Activated T-helper 9 cell treated with anti-CD3 and anti-CD28 coated beads, Interleukin-2, amount 50 U/mL, for 16 hours (primary cell): ENCODE measurements at regions not wholly inside any gene's neighbourhood (a gene's known extent, or its start where the extent isn't known, plus 50 kb on each side); places are given as distances from the start of the nearest gene placed in this dataset.
"Not testable (repeated sequence)": the region's sequence is repeated elsewhere in the genome, so short reads cannot be mapped to it uniquely, and the experiment has no call there.

ENCODE experiments used
- DNase-seq: peaks from one replicate; pipeline ENCODE4 v3.0.0-alpha.2; 2020; ENCODE audit warnings: low read depth

DNA sequence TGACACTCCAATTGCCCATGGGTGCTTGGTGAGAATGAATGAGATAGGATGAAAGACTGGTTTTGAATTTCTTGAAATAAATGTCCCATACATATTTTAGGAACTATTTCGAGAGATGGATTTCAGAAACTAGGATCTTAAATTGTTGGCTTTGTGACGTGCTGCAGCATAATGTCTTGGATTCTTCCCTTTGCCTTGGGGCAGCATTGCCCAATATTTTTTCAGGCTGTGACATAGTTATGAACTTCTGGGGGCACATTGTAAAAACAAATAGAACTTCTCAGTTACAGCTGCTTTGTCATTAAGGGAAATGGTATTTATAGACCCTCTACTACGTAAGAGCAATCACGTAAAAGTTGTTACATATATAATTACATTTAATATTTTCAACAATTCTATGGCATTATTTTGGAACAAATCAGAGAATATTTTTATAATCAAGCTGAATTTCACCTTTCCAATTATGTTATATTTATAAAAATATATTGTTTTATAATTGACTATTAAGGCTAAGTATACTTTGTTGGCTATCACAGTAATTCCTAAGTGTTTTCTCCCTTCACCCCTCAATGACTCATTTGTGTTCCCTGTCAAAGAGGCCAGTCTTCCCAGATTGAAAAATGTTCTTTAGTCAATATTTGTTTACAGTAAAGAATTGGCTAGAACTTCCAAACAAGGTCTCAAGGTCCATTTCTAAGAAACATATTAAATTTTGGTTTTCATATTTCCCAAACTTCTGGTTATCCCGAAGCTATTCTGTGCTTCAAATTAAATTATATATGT, 1388.3 kb upstream of the ACO1 start:
- no peak for DNase-seq

- no peak for DNase-seq
Measured at GRCh38 chr9:30996761-30997160, 1387.7 kb upstream of the ACO1 start.

DNA sequence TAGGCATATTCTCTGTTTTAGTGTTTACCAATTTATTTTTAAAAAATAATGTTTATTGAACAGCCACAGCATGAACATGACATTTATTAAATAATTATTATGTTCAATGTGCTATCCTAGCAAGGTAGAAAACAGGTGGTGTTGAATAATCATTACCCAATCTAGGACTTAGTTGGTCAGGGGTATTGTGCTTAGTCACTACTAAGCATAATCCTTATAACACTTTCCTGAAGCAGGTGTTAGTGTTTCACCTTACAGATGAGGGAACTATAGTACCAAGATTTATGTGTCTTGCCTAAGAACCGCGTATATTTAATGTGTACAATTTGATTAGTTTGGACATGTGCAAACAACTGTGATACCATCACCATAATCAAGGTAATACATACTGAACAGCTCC, 1387.2 kb upstream of the ACO1 start:
- DNase-seq = no peak

DNA sequence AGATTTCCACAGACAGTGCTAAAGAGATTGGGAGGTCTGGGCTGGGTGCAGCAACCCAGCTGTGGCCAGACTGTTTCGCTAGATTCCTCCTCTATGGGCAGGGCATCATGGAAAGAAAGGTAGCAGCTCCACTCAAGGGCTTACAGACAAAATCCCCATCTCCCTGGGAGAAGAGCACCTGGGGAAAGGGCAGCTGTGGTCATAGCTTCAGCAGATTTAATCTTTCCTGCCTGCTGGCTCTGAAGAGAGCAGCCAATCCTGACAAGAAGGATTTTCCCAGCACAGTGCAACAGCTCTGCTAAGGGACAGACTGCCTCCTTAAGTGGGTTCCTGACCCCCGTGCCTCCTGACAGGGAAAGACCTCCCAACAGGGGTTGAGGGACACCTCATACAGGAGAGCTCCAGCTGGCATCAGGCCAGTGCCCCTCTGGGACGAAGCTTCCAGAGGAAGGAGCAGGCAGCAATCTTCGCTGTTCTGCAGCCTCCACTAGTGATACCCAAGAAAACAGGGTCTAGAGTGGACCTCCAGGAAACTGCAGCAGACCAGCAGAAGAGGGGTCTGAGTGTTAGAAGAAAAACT, 1379.3 kb upstream of the ACO1 start:
- no peak for DNase-seq

DNA sequence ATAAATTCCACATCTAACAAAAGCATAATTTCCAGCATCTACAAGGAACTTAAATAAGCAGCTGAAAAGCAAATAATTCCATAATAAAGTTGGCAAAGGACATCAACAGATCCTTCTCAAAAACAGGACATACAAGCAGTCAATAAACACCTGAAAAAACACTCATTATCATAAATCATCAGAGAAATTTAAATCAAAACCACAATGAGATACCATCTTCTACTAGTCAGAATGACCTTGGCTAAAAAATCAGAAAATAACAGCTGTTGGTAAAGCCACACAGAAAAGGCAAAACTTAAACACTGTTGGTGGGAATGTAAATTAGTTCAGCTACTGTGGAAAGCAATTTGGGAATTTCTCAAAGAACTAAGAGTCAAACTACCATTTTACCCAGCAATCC, 1371.1 kb upstream of the ACO1 start:
- no peak for DNase-seq

DNA sequence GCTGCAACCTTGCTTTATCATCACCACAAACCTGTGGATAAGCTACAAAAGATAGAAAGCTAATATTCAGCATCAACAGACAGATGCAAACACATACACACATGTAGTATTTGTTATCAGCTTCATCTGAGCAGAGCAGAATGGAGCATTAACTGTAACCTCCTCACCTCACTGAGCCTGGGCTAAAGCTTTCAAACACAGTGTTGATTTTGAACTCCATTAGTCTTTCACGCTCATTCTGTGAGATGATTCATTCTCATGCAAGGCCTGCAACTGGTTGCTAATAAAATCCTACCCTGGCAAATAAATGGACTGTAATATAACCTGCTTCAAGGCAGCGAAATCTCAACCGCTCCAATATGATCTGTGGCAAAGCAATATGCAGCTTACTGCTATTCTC, 1360.6 kb upstream of the ACO1 start:
- DNase-seq = no peak

DNA sequence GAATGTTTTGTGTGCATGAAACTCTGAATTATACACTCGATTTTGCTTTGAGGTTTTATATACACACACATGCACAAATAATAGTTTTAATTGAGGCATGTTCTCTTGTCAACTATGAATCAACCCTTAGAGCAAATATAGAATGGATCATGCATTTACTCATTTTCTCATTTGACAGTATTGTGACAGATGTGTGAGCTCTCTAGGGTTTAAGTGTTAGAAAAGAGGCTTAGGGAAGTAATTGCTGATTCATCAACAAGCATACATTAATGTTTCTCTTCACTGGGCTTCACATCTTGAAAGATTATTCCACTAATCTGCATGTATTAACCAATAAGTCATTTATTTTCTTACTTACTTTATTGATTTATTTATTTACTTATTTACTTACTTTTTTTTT, 1356.8 kb upstream of the ACO1 start:
- no peak for DNase-seq

- no peak for DNase-seq
Measured at GRCh38 chr9:31028137-31028536, 1356.3 kb upstream of the ACO1 start.

DNA sequence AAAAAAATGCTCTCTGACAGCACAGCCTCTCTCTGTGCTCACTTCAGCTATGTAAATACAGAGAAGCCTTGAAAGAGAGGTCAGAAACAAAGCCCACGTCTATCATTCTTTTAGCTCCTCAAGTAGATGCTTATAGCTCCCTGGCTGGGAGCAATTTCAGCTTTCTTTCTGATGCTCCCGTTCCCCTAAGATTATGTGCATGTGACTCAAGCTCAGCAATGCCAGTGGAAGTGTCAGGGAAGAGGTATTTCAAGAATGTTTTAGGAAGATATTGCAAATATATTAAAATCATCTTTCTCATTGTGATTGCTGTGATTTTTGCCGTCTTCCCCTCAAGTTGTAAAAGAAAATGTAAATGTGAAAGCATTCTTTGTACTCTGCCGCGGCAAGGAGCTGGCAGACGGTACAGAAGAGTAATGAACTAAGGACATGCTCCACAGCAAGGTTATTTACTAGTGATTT, 1353.7 kb upstream of the ACO1 start:
- no peak for DNase-seq

GRCh38 chr9:31032206-31032605, 1352.2 kb upstream of the ACO1 start:
- no peak for DNase-seq

DNA sequence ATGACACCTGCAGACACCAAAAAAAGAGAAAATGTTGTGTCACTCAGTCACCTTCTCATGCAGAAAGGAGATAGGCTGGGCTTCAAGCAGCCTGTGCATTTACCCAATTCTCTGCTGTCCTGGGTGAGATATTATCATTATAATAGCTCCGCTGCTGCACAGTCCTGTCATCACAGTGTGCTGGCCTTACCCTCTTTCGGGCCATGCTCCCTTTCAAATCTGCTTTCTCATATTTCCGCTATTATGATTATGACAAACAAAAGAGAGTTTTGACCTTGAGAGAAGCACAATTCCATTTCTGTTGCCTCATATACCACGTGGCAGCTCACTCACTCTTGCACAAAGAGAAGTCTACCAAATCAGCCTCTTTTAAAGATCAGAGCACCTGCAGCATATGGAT, 1350.1 kb upstream of the ACO1 start:
- DNase-seq = no peak

DNA sequence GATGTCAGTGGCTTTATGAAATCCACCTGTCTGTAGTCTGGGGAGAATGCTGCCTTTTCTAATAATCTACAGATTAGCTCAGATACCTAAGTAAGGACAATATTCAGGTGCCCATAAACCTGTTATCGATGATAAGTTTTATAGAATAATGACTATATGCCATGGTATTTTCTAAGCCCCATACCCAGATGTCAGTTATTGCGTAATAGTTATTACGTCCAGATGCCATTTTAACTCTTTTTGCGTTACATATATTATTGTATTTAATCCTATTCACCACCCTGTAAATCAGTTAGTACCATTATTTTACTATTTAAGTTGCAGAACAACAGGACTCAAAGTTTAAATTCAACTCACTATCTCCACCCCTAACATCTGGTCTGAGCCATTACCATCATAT, 1343.9 kb upstream of the ACO1 start:
- DNase-seq = no peak

- no peak for DNase-seq
Measured at GRCh38 chr9:31045810-31046209, 1338.6 kb upstream of the ACO1 start.

DNA sequence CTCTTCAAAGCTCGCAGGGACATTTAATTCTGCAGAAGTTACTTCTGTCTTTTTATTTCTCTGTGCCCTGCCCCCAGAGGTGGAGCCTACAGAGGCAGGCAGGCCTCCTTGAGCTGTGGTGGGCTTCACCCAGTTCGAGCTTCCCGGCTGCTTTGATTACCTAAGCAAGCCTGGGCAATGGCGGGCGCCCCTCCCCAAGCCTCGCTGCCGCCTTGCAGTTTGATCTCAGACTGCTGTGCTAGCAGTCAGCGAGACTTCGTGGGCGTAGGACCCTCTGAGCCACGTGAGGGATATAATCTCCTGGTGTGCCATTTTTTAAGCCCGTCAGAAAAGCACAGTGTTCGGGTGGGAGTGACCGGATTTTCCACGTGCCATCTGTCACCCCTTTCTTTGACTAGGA, 1322.9 kb upstream of the ACO1 start:
- not testable (repeated sequence) for DNase-seq

GRCh38 chr9:31065691-31066090, 1318.8 kb upstream of the ACO1 start:
- DNase-seq = no peak

DNA sequence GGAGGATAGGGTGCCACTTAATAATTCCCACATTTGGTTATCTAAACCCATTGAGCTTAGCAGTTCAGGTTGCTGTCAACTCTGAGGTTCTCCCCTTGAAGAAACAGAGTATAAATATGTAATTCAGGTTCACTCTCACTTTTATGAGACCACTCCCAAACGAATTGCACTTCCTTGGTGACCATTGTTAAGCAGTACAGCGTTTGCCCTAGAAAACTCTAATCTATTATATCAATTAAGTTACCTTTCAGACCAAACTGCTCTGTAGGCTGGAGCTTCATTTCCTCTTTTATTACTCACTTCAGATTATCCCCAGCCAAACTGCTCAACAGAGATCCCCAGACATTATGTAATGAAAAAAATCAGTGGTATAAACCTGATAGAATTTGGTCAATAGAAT, 1317.0 kb upstream of the ACO1 start:
- DNase-seq = no peak

DNA sequence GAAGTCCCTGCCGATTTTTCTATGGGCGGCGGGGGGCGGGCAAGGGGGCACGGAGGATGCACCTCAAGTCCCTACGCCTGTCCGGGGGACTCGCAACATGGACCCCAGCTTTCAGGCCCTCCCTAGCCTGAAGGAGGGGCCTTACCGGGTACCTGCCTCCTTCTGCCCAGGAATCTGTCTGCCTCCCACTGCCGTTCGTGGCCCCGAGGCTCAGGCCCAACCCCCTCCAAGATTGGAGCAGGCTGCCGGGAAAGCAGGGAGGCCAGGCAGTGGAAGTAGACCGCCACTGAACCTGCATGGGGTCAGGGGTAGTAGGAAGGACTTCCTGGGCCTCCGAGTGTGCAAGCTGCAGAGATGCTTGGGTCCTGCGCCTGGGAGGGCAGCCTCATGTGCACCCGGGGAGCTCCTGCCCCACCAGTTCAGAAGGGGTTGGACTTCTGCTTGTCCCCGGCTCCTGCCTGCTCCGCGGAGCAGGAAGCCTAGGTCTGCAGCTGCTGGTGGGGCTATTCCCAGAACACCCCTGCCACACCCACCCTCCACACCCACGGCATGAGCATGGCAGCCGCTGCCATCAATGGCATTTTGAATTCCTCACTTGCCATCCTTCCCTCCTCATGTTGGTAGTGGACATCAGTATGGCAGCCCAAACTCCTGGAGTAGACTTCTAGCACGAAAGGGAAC, 1312.7 kb upstream of the ACO1 start:
- DNase-seq = no peak

DNA sequence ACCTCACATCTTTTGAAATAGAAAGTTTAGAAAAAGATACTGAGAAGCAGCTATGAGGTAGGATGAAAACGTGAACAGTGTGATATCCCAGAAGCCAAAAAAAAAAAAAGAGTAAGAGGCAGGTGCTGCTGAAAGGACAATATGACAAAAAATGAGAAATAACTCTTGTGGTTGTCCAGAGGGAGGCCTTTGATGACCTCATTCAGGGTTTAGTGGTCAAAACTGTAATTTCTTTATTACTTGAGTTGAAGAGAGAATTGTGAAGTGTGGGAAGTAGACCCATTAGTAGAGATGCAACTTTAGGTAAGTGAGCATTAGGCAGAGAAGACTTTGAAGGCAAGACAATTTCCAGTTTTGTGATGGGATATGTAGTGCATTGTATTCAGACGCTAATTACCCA, 1306.3 kb upstream of the ACO1 start:
- no peak for DNase-seq

- no peak for DNase-seq
Measured at GRCh38 chr9:31084350-31084749, 1300.1 kb upstream of the ACO1 start.

DNA sequence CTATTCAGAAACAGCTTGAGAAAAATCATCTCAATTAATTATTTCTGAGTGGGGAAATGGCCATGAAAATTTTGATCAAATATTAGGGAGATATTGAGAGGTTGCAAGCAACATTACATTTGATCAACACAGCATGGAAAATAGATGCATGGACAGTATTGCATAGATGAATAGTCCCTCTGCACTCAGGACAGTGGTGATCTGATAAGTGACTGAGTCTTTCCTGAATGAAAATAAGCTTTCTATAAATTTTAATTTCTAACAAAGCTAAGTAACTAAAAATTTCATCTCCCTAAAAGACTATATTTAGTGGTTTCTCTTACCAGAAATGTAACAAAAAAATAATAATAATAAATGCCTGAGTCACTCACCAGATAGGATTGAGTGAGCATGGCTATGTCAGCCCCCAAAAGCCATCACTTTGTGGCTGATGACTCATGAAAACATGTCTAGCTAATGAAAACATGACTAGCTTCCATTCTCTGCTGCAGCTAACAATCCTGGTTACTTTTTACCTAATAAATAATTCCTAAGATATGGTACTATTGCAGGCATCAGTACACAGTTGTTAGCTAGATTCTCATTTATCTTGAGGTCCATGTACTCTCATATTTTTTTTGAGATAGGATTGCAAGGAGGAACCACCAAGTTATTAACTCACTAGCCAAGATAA, 1294.8 kb upstream of the ACO1 start:
- DNase-seq = no peak

- DNase-seq = no peak
Measured at GRCh38 chr9:31100311-31100710, 1284.1 kb upstream of the ACO1 start.

GRCh38 chr9:31103836-31104235, 1280.6 kb upstream of the ACO1 start:
- DNase-seq = no peak

- no peak for DNase-seq
Measured at GRCh38 chr9:31104249-31104648, 1280.2 kb upstream of the ACO1 start.
